GM21529 (cell line): ENCODE measurements at regions not wholly inside any gene's neighbourhood (a gene's known extent, or its start where the extent isn't known, plus 50 kb on each side); places are given as distances from the start of the nearest gene placed in this dataset.
"Not testable (repeated sequence)": the region's sequence is repeated elsewhere in the genome, so short reads cannot be mapped to it uniquely, and the experiment has no call there.

Source experiments
- ATAC-seq: cut with Tn5 transposase; IDR thresholded peaks from one replicate; pipeline ENCODE4 v1.9.1; 2021; ENCODE audit not compliant: unreplicated experiment

DNA sequence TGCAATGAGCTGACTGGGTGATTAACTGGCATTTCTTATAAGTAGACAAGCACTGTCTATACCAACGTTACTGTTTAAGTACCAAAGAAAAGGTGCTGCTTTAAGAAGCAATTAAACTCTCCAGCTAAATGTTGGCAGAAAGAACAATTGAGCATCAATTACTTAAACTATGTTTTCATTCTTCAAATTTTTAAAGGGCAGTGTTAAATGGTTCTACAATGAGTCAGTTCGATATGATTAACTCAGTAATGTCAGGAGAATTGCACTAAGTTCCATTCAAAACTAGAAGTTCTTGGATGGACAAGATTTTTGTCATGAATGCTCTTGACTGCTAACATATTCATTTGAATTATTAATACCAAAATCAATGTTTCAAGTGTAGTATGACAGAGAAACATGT is 593.7 kb downstream of the DNAH5 start:
- ATAC-seq, result no peak

DNA sequence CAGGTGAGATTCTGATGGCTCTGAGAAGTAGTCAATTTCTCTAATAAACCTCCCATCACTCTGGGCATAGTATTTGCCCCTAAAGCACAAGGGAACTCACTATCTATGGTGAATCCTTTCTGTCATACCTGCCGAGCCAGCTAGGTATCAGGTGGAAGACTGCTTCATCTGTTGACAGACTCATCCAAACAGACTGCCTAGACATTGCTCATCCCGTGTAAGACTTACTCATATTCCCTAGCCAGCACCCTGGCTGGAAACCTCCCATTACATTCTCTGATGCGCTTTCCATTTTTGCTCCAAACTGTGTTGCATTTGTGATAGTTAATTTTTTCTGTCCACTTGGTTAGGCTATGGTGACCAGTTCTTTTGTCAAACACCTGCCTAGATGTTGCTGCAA is 595.9 kb downstream of the DNAH5 start:
- ATAC-seq, result no peak

DNA sequence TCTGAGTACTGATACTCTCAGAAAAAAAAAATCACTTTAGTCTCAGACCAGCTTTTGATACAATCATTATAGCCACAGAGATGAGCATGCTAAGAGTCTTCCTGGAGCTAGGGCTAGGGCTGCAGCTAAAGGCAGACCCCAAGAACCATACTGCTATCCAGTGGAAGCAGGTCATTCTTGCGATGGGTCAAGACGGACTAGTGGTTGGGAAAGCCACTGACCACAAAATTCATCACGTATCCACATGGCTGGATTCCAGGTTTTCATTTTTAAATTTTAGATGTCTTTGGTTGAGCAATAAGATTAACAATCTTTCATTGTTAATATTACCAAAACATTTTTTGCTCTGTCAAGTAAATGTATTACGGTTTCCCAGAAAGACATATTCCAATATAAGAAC is 598.1 kb downstream of the DNAH5 start:
- no peak for ATAC-seq

DNA sequence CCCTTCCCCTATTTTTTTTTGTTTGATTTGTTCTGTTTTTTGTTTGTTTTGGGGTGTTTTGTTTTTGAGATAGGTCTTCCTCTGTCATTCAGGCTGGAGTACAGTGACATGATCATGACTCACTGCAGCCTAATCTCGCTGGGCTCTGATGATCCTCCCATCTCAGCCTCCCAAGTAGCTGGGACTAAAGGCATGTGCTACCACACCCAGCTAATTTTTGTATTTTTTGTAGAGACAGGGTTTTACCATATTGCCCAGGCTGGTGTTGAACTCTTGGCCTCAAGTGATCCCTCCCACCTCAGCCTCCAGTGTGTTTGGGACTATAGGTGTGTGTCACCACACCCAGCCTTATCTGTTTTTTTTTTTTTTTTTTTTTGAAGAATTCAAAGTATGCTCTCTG is 605.4 kb downstream of the DNAH5 start:
- ATAC-seq, result no peak

DNA sequence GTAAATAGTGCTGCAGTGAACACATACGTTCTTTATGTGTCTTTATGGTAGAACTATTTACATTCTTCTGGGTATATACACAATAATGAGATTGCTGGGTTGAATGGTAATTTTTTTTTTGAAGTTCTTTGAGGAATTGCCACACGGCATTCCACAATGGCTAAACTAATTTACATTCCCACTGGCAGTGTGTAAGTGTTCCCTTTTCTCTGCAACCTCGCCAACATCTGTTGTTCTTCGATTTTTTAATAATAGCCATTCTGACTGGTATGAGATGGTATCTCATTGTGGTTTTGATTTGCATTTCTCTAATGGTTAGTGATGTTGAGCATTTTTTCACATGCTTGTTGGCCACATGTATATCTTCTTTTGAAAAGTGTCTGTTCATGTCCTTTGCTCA is 609.5 kb downstream of the DNAH5 start:
- ATAC-seq, result not testable (repeated sequence)

DNA sequence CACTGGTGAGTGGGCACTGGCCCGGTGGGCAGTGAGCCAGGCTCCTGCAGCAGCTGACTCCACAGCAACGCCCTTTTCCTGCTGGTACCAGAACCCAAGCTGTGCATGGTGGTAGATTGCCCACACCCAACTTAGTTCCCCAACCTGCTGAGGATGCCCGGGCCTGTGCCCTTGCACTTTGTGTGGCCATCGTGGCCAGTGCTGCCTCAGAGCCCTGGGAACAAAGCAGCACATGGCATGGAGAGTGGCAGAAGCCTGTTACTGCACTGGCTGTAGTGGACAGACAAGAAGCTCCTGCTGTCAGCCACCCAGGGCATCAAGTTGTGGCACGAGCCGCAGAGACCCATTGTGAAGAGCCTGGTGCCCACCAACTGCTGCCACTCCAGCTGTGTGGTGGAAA is 612.9 kb downstream of the DNAH5 start:
- no peak for ATAC-seq

DNA sequence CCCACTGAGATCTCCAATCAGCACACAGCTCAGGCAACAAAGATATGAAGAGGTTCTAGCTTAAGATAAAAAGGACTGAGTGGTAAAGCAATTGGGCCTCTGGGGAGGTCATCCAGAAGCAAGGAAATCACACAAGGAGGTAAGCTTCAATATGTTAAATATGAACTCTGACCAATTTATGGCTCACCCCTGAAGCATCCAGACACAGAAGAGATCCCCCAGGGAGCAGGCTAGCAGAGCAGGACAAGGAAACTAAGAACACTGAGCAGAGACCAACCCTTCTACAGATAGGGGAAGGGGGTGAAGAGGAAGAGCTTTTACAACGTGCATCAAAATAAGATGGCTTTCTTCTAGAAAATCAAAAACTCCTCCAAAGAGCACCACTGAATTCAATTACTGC is 616.2 kb downstream of the DNAH5 start:
- ATAC-seq, result no peak

DNA sequence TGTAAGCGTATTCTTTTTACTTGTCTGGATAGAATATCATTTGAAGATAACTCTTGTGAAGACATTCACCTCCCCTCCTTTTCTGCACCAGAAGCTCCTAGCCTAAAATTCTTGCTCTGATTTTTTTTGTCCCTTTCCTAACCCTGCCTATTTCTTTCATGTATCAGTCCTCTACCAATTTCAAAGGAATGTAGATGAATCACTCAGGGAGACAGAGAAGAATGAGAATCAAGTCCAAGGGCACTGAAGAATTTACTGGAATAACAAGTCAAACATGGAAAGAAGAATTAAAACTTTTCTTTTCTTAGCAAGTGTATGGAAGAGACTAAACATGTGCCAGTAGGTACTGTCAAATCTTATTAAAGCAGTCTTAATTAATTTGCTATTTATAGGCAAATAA is 618.7 kb downstream of the DNAH5 start:
- no peak for ATAC-seq

DNA sequence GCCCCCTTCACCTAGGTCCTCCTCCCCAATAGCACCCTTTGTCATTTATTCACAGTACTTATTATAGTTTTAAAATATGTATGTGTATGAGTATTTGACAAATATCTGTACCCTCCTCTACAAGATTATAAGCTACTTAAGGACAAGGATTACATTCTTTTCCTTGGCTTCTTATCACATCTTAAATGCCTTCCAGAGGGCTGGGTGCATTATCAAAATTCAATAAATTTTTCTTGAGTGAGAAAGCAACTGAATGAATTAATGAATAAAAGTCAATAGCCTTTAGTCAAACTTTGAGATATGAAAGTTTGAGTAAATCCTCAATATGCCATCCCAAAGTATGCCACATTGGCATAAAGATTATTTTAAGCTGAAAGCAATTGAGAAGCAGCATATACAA is 621.7 kb downstream of the DNAH5 start:
- no peak for ATAC-seq

DNA sequence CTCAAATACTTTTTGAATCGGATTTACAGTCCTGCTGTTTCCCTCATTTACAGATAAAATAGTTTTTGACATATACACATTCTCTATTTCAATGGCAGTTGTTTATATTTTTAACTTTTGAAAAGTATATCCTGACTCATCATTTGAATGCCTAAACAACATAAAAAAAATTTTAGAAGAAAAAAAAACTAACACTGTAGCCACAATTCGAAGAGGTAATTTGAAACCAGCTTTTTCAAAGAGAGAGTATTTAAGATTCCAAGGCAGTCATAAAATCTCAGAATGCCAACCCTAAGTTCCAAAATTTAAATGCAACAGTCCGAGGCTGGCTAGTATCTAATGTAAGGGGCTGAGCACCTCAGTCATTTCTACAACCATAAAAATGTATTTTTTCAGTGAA is 626.8 kb downstream of the DNAH5 start:
- ATAC-seq, result no peak

DNA sequence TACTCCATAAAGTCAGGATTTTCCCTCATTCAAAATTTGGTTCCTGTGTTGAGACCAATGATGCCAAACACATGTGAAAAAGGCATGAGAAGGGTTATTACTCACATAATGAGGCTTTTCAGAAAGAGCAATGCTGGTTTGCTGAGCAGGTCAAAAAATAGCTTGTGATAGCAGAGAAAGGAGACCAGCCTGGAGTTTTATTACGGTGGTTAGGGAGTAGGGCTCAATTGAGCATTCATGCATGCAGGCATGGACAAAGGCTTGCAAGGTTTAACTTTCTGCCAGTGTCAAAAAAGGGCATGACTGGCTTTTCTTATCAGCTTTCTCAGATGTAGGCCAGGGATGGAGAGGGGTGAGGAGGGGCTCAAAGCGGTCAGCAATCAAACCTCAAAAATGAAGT is 628.3 kb downstream of the DNAH5 start:
- no peak for ATAC-seq

DNA sequence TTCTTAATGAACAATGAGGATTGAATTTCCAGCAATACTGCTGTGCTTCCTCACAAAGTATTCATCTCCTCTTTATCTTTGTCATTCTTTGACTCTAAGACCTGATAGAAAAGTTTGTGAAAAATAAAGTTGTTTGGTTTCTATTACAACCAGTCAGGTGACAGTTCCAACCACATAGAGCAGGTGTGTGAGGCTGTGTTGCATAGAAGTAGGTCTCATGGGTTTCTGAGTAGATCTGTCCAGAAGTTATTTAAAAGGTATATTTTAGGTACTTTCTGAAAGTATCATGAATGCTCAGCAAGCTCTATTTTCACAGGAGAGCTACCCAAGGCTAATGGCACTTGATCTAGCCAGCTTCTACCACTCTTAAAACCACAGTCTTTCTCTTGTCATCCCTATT is 637.0 kb downstream of the DNAH5 start:
- ATAC-seq, result no peak

DNA sequence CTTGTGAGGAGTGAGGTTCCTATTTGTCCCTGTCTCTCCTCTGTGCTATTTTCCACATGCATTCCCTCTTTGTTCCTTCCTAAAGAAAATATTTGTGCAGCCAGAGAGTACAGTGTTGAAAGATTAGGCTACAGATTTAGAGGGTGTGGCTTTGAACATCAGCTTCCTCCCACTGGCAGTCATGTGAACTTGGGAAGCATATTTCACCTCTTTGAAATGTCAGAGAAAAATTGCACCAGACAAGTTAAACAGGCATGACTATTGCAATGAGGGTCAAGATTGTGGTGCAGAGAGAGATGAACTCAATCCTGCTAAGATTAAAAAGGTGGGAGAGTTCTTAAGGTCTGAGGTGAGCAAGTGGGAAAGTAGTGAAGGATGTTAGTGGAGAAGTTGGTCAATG is 641.0 kb downstream of the DNAH5 start:
- no peak for ATAC-seq

DNA sequence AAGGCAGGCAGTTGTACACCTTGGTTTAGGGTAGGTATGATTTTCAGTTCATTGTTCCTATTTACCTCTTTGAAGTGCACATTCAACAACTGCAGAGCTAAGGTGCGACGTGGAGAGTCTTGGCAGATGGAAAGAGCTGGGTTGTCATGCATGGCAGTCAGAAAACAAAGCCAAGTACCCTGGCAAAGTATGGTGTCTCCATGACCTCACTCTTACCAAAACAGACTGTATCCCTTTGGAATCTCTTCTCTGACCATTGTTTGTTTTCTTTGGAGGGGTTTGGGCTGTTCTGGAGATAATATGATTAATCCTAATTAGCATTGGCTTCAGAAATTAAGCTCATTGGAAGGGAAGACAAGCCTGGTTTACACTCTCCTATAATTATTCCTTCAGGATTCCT is 665.7 kb downstream of the DNAH5 start:
- ATAC-seq, result no peak

DNA sequence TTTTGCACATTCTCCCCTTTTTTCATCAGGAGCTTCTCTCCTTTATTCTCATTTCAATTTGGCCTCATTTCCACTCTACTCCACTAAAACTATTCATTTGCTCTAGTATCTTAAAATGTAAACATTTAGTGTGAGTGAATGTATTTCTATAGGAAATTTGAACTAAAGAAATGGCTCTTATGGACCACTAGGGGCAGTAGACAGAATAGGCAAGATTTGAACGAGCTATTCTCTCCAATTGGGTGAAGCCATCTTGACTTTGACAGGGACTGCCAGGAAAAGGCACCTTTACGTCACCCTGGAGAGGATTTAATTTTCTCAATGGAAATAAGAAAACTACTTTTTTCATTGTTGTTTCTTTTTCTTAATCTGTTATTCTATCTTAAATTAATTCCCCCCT is 666.3 kb downstream of the DNAH5 start:
- ATAC-seq, result no peak

DNA sequence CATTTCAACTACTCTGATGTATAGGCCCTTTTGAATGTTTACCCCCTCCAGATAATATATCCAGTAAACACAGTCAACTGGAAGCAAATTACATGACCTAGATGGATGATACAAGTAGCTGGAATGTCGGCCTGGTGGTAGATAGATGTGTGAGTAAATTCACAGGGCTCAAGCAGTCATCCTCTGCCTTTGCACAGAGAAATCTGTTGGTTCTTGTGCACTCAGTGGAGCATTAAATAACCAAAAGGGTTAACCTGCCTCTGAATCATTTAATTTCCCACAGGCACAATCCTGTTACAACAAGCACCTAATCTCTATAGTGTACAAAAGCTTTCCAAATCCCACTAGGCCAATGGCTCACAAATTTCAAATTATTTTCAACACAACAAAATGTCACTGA is 668.3 kb downstream of the DNAH5 start:
- ATAC-seq, result no peak

DNA sequence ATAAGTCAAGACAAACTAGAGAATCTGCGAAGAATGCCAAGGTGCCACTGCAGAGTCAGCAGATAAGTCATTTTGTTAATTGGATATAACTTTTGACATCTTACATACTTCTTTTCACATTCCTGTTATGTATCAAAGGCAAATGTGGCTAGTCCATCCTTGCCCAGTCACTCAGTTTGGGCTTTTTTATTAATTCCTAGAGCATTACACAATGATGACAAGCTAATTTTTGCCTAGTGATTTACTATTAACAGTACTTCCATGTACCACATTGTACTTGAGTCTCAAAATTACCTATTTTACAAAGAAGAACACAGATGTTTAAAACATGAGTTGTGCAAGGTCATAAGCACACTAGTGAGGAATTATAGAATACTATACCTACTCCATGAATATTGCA is 680.8 kb downstream of the DNAH5 start:
- no peak for ATAC-seq

DNA sequence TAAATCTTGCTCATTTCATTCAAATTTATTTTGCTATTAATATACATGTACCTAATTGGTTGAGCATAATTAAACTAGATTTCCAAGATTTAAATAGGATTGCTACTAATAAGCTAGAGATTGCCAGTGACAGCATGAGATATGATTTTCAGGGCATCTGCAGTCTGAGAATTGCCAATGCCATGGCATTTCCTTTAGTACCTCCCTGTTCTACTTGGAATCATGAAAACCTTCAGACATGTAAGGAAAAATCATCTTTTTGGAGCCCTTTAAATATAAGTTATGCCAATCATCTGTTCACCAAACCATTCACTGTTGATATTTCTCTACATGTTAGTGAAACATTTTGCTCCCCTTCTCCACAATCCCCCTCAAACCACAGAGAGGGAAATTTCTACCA is 691.4 kb downstream of the DNAH5 start:
- no peak for ATAC-seq

DNA sequence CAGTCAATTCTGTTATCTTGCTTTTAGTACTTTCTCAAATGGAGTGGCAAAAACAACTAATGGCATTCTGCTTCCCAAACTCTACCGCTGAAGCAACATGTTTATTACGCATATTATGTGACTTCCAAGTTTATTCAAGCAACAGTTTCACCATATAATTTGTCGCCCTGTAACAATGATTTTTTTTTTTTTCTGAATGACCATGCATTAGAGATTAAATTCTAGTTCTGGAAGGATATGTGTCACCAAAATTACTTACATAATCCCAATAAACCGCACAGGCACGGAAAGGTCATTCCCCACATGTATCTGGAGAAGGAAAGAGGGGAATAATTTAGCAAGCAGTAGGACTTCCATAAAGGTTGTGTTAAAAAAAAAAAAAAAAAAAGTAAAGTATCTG is 691.8 kb downstream of the DNAH5 start:
- ATAC-seq, result no peak

DNA sequence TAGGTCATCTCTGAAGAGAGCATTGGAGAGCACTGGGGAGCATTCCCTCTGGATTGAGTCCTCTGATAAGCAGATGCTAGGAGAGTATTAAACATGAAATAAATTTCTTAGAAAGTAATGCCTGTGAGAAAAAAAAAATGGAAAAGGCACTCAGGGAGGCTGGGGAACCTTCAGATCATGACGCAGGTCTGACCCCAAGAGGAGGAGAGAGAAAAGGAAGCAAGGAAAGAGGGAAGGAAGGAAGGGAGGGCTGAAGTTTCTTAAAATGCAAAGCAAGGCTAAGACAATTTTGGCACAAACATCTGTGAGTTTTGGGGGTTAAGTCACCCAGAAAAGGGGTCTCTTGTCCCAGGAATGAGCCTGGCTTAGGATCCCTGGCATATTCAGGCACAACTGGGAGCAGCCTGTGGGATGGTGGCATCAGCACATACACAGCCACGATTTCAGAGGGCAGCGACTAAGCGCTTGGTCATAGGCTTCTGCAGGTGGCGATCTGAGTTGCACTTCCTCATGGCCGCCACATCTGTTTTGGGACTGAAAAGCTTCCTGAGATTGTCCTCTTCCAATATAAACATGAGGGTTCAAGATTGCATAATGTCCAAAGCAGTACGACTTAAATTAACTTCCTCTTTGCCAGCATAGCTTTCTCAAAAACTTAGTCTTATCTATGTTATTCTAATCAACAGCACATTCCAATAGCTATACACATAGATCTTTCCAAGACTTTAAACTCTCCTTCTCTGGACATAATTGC is 692.7 kb downstream of the DNAH5 start:
- no peak for ATAC-seq

DNA sequence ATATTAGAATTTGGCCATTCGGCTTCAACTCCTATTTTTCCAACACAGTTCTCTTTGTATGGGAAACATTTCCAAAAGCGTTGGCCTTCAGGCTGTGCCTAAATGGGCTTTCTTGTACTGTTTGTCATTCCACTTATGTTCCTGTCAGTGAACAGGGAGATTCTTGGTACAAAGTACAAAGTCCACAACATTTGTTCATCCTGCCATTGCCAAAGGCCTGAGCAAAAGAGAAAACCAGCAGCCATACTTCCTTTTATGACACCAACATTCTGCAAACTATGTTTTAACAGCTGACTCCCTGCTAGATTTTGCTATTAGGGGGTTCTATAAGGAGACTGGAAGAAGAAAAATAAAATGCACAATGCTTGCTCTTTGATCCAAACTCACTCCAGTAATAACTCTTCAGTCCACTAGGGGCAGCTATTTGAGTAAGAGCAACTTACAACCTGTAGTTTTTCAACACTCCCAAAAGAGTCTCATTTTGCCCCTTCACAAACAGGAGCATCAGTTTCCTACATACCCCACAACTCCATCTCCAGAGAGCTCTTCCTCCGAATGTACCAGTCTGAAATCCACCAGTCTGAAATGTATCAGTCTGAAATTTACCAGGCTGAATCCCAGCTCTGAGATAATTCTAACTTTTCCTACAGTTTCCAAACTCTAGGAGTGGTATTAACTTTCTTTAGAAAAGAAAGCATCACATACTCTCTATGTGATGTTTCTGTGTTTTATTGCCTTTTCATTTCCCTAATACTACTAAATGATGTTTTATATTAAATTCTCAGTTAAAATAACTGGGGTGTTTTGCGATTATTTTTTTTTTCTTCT is 693.8 kb downstream of the DNAH5 start:
- ATAC-seq, result peak; percentile 47

DNA sequence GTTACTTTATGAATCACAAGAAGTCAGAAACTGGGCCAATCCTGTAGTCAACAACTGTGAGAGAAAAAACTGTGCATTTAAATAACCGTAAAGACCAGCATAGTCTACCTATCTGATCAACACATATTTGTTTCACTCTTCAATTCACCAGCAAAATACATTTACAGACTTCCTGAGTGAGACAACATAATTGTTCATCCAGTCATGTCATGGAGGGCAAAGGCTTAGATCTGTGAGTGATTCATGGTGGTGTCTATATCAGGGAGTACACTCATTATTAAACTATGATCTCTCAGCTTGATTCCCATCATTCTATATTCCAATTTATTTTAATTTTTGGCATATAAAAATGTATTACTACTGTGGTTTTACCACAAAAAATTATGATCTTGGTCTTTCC is 694.6 kb downstream of the DNAH5 start:
- ATAC-seq, result no peak

DNA sequence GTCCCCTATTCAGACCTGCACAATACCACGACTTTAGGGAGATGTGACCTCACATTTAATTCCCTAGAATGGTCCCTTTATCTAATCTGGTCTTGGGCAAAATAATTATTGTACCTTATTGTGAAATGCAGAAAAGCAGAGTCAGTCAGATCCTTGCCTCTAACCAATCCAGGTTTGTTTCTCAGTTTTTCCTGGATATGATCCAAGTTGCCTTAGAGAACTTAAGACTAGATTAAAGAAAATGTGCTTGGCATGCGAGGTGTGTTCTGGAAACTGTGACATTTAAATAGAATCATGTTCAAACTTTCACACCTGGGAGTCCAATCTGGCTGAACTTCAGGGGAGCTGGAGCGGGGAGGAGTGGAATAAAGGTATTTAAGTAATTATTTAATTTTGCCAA is 696.2 kb downstream of the DNAH5 start:
- no peak for ATAC-seq
